SJCRH30 (cell line): ENCODE measurements at regions not wholly inside any gene's neighbourhood (a gene's known extent, or its start where the extent isn't known, plus 50 kb on each side); places are given as distances from the start of the nearest gene placed in this dataset.
"Not testable (repeated sequence)": the region's sequence is repeated elsewhere in the genome, so short reads cannot be mapped to it uniquely, and the experiment has no call there.

Experiments used
- DNase-seq, 2 experiments: peaks; one replicate each; pipeline ENCODE4 v3.0.0-alpha.2; 2015 to 2020
- H3K27ac ChIP-seq: fragments of 250-450 bp; sonication (Bioruptor Pico); 2 replicates; pipeline ENCODE4 v1.5.1; 2020; ENCODE audit warnings: mild to moderate bottlenecking, moderate library complexity
- H3K27me3 ChIP-seq: fragments of 250-450 bp; sonication (Bioruptor Pico); 2 replicates; pipeline ENCODE4 v1.5.1; 2020; ENCODE audit warnings: mild to moderate bottlenecking, moderate library complexity
- H3K36me3 ChIP-seq: fragments of 250-450 bp; sonication (Bioruptor Pico); 2 replicates; pipeline ENCODE4 v1.5.1; 2020; ENCODE audit warnings: mild to moderate bottlenecking, moderate library complexity
- H3K4me1 ChIP-seq: fragments of 250-450 bp; sonication (Bioruptor Pico); 2 replicates; pipeline ENCODE4 v1.5.1; 2020; ENCODE audit warnings: mild to moderate bottlenecking, moderate library complexity
- H3K4me3 ChIP-seq: fragments of 250-450 bp; sonication (Bioruptor Pico); 2 replicates; pipeline ENCODE4 v1.5.1; 2020; ENCODE audit warnings: mild to moderate bottlenecking, moderate library complexity
- H3K9me3 ChIP-seq: fragments of 250-450 bp; sonication (Bioruptor Pico); replicated peaks from 2 replicates; pipeline ENCODE4 v1.5.1; 2020; ENCODE audit warnings: mild to moderate bottlenecking, moderate library complexity

- Histone ChIP-seq H3K4me1 (no peaks in the 10 kb centered on the region), H3K9me3 (no peaks in the 10 kb centered on the region), H3K36me3 (no peaks in the 10 kb centered on the region), H3K27ac (no peak overlapping the region), H3K27me3 (no peaks in the 10 kb centered on the region), H3K4me3 (no peak overlapping the region)
- no peak for DNase-seq
These were observed 53.2 kb upstream of the SH3BP4 start for GRCh38 chr2:234898534-234899053.

GRCh38 chr2:234888442-234888841 lies 63.4 kb upstream of the SH3BP4 start:
- not testable (repeated sequence) for H3K27me3 ChIP-seq, H3K4me1 ChIP-seq, H3K27ac ChIP-seq, DNase-seq, H3K36me3 ChIP-seq, H3K9me3 ChIP-seq, H3K4me3 ChIP-seq

- no peak for DNase-seq
- H3K4me1 ChIP-seq, result no peaks in the 10 kb centered on the region; the same call in 1 of the 2 replicates
- H3K9me3 ChIP-seq, result 0 out of 2 replicates have a peak, but pooled peaks cover 3% of the 10 kb centered on the region
- no peak overlapping the region for H3K27ac ChIP-seq
- H3K27me3 ChIP-seq, result 0 out of 2 replicates have a peak, but pooled peaks cover 3% of the 10 kb centered on the region
- no peaks in the 10 kb centered on the region for H3K36me3 ChIP-seq
- H3K4me3 ChIP-seq, result no peak overlapping the region
These were observed 64.6 kb upstream of the SH3BP4 start for GRCh38 chr2:234887195-234887594.

GRCh38 chr2:234885886-234886285 lies 65.9 kb upstream of the SH3BP4 start:
- 0 out of 2 replicates have a peak, but pooled peaks cover 3% of the 10 kb centered on the region for H3K27me3 ChIP-seq
- no peak for DNase-seq
- H3K4me3 ChIP-seq, result no peak overlapping the region
- H3K4me1 ChIP-seq, result peaks cover 10% of the 10 kb centered on the region
- H3K9me3 ChIP-seq, result 0 out of 2 replicates have a peak, but pooled peaks cover 3% of the 10 kb centered on the region
- no peak overlapping the region for H3K27ac ChIP-seq
- H3K36me3 ChIP-seq, result no peaks in the 10 kb centered on the region

GRCh38 chr2:234885118-234885517 lies 66.7 kb upstream of the SH3BP4 start:
- peaks cover 17% of the 10 kb centered on the region for H3K4me1 ChIP-seq
- 0 out of 2 replicates have a peak, but pooled peaks cover 3% of the 10 kb centered on the region for H3K9me3 ChIP-seq
- H3K36me3 ChIP-seq, result no peaks in the 10 kb centered on the region
- H3K4me3 ChIP-seq, result no peak overlapping the region
- H3K27me3 ChIP-seq, result 0 out of 2 replicates have a peak, but pooled peaks cover 3% of the 10 kb centered on the region
- no peak overlapping the region for H3K27ac ChIP-seq
- peak in 1 of 2 experiments; percentile 17 for DNase-seq

GRCh38 chr2:234884591-234884990 lies 67.2 kb upstream of the SH3BP4 start:
- peaks cover 21% of the 10 kb centered on the region for H3K4me1 ChIP-seq
- DNase-seq, result no peak
- H3K27ac ChIP-seq, result no peak overlapping the region
- H3K36me3 ChIP-seq, result no peaks in the 10 kb centered on the region
- 0 out of 2 replicates have a peak, but pooled peaks cover 3% of the 10 kb centered on the region for H3K27me3 ChIP-seq
- H3K4me3 ChIP-seq, result no peak overlapping the region
- 0 out of 2 replicates have a peak, but pooled peaks cover 3% of the 10 kb centered on the region for H3K9me3 ChIP-seq

GRCh38 chr2:234881413-234882241 lies 70.2 kb upstream of the SH3BP4 start:
- Histone ChIP-seq H3K4me1 (peaks cover 21% of the 10 kb centered on the region), H3K27ac (no peak overlapping the region), H3K36me3 (no peaks in the 10 kb centered on the region), H3K4me3 (peak overlapping the region; percentile 4; the same call in 1 of the 2 replicates), H3K27me3 (no peaks in the 10 kb centered on the region), H3K9me3 (no peaks in the 10 kb centered on the region)
- peak; percentile 90 to 95 for DNase-seq

GRCh38 chr2:234880551-234881211 lies 71.1 kb upstream of the SH3BP4 start:
- H3K27ac ChIP-seq, result no peak overlapping the region
- H3K9me3 ChIP-seq, result no peaks in the 10 kb centered on the region
- peaks cover 21% of the 10 kb centered on the region for H3K4me1 ChIP-seq
- no peak overlapping the region for H3K4me3 ChIP-seq
- DNase-seq, result peak in 1 of 2 experiments; percentile 34
- H3K27me3 ChIP-seq, result no peaks in the 10 kb centered on the region
- H3K36me3 ChIP-seq, result no peaks in the 10 kb centered on the region

- peak in 1 of 2 experiments; percentile 20 for DNase-seq
- Histone ChIP-seq H3K9me3 (no peaks in the 10 kb centered on the region), H3K27me3 (no peaks in the 10 kb centered on the region), H3K4me3 (no peak overlapping the region), H3K36me3 (no peaks in the 10 kb centered on the region), H3K4me1 (peaks cover 21% of the 10 kb centered on the region), H3K27ac (no peak overlapping the region)
These were observed 72.0 kb upstream of the SH3BP4 start for GRCh38 chr2:234879671-234880455.

GRCh38 chr2:234876621-234877020 lies 75.2 kb upstream of the SH3BP4 start:
- H3K27ac ChIP-seq, DNase-seq, H3K36me3 ChIP-seq, H3K9me3 ChIP-seq, H3K4me3 ChIP-seq, H3K27me3 ChIP-seq: not testable (repeated sequence)
- H3K4me1 ChIP-seq, result peaks cover 17% of the 10 kb centered on the region

- no peaks in the 10 kb centered on the region for H3K36me3 ChIP-seq
- no peaks in the 10 kb centered on the region for H3K9me3 ChIP-seq
- no peaks in the 10 kb centered on the region for H3K27me3 ChIP-seq
- H3K27ac ChIP-seq, result no peak overlapping the region
- H3K4me1 ChIP-seq, result no peaks in the 10 kb centered on the region
- no peak overlapping the region for H3K4me3 ChIP-seq
- no peak for DNase-seq
These were observed 77.3 kb upstream of the SH3BP4 start for GRCh38 chr2:234874347-234875046.

- no peaks in the 10 kb centered on the region for H3K4me1 ChIP-seq
- H3K4me3 ChIP-seq, result no peak overlapping the region
- H3K9me3 ChIP-seq, result no peaks in the 10 kb centered on the region
- DNase-seq, result no peak
- no peaks in the 10 kb centered on the region for H3K27me3 ChIP-seq
- H3K27ac ChIP-seq, result no peak overlapping the region
- no peaks in the 10 kb centered on the region for H3K36me3 ChIP-seq
These were observed 78.0 kb upstream of the SH3BP4 start for GRCh38 chr2:234873828-234874173.

- Histone ChIP-seq H3K27me3 (no peaks in the 10 kb centered on the region), H3K36me3 (no peaks in the 10 kb centered on the region), H3K9me3 (no peaks in the 10 kb centered on the region), H3K4me1 (no peaks in the 10 kb centered on the region), H3K4me3 (no peak overlapping the region), H3K27ac (no peak overlapping the region)
- DNase-seq, result no peak
These were observed 78.6 kb upstream of the SH3BP4 start for GRCh38 chr2:234873103-234873827.
